NOMO-1 (cell line): ENCODE measurements at regions not wholly inside any gene's neighbourhood (a gene's known extent, or its start where the extent isn't known, plus 50 kb on each side); places are given as distances from the start of the nearest gene placed in this dataset.

Experiments
- DNase-seq, 2 experiments: peaks; one replicate each; lab custom pipeline; 2025; ENCODE audit not compliant: unreplicated experiment in 2 of 2; lab: John Stamatoyannopoulos, UW

DNA sequence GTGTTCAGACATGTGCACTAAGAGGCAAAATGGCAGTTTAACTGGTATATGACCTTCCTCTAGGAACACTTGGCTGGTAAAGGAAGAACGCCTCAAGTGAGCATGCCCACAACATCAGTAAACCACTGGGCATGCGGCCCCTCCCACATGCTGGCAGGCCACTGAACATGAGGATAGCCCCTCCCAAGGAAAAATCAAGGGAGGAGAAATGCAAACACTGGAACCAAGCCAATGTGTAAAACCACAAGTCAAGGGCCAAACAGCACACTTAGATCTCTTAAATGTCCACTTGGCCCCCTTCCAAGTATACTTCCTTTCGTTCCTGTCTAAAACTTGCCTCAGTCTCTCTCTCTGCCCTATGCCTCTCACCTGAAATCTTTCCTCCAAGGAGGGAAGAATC is 980.8 kb downstream of the TSN start:
- no peak for DNase-seq

DNA sequence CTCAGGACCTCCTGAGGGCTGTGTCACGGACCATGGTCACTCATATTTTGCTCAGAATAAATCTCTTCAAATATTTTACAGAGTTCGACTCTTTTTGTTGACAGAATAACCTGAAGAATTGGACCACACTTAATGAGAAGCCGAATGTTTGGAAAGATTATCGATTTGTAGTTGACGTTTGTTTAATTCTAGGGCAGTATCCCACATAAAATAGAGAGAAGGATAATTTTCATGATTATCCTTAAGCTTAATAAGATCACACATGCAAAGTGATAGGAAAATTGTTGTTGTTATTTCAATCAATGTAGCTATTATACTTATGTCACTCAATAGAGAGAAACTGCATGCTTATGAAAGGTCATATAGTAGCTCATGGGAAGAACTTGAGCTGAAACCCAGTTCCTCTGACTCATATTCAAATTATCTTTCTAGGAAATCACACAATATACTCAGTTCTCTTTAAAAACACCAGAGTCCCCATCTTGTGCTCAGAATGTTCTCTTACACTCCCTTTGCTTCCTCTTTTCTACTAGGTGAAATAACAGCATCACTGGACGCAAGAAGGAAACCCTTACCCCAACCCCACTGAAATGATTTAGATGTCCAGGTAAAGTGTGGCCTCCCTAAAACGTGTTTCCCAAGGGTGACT is 982.1 kb downstream of the TSN start:
- peak; percentile 58 to 85 for DNase-seq

- no peak for DNase-seq
Observed at GRCh38 chr2:122739732-122740593, 984.5 kb downstream of the TSN start.

DNA sequence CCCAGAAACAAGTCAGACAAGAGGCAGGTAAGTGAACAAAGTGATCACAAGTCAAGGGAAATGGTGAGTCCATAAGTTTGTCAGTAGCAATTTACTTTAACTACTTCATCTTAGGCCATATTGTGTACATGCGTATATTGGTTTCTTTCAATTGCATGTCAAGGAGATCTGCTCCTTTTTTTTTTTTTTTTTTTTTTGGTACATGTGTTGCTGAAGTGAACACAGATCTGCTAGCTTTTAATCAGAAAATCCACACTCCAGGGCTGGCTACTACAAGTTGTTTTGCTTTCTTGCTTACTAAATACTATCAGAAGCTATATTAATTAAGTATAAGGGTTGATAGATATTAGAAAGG is 985.1 kb downstream of the TSN start:
- DNase-seq: no peak

- DNase-seq: no peak
Observed at GRCh38 chr2:122741403-122741802, 986.0 kb downstream of the TSN start.

DNA sequence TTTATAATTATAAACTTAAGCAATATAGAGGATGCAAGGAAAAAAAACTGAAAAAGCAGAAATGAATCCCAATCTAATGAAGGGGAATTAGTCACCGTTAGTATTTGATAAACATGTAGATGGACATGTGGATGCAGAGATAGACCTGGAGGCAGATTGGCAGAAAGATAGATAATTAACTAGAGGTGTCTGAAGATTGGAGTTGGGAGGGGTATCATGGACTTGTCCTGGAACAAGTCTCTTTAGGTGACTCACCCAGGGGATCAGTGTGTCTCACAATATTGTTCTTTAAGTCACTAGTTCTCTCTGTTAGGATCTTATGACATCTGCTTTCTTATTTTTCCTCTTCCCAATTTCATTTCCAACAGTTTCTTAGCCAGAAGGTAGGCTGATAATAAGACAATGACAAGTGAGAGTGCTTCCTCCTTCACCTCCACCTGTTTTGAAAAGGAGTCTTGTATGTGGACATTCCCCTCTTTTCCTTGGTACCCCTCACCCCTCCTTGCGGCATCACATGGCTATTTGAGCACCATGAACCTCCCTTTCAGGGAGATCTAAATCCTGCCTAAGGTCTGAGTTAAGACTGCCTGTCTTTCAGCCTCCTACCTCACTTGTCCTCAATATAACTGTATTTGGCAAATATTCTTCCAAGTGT is 987.7 kb downstream of the TSN start:
- no peak for DNase-seq

GRCh38 chr2:122745603-122746002 is 990.2 kb downstream of the TSN start:
- no peak for DNase-seq

DNA sequence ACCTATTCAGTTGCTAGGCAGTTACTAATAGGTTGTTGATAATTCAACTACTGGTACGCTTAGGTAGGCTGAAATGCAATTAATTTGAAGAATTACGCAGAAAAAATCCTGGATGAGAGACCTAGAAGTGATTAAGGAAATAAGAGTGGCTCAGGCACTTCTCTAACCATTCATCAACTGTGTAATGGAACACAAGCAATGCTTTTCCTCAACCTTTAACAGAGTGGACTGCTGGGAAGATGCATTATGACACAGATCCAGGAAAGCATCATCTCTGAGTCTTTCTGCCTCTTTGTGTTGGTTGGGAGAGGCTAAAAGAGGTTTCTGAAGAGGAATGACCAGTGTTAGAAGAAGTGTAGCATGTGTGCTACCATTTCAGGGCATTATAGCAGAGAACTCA is 992.2 kb downstream of the TSN start:
- DNase-seq: no peak

DNA sequence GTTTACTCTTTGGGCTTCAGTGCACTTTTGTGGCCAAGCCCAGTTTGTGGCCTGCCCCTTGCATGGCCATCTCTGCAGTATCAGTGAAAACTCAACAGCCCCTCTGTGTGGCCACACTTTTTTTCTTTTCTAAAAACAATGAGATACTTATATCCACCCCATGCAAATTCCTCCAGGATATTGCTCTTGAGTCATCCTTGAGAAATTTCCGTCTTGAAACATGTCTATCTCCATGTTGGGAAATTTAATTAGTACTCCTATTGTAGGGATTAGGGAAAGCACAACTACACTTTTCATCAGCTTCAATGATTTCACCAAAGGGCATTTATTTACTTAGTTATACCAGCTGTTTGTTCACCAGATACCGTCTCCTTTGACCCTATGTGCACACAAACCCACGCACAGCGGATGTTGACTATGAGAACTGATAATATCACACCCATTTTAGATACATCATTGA is 993.1 kb downstream of the TSN start:
- no peak for DNase-seq

DNA sequence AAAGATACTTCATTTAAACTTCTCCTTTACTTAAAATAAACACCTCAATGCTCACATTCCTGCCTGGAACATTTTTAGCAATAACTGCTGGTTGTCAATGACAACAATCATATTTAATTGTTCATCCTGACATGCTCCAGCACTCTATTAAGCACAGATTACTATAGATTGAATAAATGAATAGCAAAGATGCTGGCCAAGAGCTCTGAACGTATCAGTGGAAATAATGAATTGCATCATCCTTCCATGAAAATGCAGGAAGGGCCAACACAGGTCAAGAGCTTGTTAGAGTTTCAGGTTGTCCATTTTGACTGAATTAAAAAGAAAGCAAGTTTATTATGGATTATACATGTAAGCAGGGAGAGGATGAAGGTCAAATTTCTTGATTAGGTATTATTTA is 994.0 kb downstream of the TSN start:
- no peak for DNase-seq

DNA sequence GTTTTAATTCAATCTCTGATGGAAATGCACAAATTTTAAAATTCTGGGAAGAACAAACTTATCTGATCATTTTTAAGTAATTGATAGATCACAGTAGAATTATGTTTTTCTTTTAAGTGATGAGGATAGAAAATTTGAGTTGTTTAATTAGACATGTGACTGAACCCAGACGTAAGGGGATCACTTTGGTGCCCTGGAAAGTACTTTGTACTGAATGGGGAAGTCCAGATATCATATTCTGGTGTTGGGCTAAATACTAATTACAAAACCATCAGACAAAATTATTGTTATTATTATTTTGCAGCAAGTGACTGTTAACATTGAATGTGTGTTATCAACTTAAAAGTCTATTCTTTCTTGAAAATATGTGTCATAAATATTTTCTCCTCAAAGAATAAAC is 994.6 kb downstream of the TSN start:
- no peak for DNase-seq

DNA sequence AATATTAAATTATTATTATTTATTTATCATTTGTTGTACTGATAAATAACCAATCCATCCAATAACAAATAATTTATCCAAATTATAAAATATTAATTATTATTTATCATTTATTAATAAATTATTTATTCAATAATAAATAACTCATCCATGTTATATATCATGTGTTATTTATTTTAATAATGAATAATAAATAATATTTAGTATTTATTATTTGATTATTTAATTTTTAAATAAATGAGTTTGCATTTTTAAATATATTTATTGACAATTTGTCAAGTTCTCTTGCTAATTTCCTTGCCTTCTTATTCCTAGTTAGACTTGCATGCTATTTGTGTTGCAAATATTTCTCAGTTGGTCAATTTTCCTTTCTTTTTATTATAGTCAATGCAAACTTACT is 995.4 kb downstream of the TSN start:
- no peak for DNase-seq

- peak in 1 of 2 experiments; percentile 21 for DNase-seq
Observed at GRCh38 chr2:122753336-122753735, 997.9 kb downstream of the TSN start.

DNA sequence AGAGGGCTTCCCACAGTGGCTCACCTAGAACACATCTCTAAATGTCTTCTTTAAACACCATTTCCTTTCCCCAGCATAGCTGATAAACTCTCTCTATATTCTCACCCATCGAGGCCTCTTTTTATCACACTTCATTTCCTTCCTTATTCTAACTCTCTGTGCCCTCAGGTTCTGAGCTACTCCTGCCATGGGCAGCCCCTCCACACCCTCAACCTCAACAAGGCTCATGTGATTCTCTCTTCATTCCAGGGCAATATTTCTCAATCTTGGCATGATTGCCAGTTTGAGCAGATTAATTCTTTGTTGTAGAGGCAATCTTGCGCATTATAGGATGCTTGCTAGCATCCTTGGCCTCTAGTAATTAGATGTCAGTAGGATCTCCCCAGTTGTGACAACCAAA is 999.1 kb downstream of the TSN start:
- DNase-seq: peak; percentile 26 to 43

DNA sequence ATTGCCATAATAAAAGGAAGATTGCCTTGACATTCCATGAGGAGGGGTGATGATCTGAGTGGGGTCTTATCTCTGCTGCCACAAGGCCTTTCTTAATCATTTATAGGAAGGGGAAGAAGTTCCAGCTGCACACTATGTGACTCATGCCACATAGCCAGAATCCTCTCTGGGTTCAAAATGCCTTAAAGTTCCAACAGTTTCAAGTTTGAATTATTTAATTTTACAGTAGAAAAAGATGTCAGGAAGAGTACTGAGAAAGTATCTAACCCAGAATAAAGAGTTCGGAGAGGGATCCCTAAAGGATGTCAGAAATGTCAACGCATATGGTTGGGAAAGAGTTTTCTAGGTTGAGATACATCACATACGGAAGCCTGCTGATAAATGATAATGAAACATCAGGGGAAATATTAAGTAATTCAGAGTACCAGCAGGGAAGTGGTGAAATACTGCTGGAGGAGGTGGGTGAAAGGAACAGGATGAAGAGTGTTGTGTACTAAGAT is 999.9 kb downstream of the TSN start:
- DNase-seq: peak in 1 of 2 experiments; percentile 9

DNA sequence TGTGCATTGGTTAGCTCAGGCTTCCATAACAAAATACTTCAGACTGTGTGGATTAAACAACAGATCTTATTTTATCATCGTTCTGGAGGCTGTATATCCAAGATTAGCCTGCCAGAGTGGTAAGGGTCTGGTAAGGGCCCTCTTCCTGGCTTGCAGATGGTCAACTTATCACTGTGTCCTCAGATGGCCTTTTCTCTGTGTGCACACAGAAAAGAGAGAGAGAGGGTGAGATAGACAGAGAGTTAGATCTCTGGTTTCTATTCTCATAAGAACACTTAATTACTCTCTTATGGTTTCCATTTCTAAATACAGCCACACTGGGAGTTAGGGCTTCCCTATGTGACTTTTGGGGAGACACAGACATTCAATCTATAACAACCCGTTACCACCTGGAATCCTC is 1003.5 kb downstream of the TSN start:
- DNase-seq: no peak

GRCh38 chr2:122764014-122764413 is 1008.6 kb downstream of the TSN start:
- no peak for DNase-seq

DNA sequence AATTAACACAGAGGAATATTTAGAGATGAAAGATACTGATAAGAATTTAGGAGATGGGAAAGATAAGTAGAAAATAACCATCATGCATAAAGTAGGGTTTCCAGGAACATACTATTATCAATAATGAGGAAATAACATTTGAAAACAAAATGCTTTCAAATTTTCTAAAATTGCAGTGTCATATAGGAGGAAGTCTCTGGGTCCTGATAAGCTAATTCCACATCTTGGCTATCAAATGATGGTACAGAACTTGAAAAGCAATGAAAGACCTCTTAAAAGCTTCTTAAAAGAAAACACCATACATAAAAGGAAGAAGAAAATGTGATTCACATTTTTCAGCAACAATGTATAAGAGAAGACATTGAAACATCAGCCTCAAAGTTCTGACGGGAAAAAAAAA is 1024.8 kb downstream of the TSN start:
- DNase-seq: no peak

DNA sequence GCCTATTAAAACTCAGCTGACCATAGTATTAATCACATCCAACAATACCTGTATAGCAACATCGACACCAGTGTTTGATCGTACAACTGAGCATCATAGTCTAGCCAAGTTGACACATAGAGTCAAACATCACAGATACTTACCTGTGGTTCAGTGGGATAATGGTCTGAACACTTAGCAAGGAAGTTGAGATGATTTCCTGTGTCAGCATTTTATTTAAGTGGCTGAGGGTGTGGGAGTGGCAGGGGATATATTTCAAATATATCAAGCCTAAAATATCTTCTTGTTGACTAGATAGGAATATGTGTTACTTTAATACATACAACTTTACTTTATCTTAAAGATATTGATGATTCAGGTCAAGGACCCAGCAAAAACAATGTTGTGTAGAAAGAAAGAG is 1038.6 kb downstream of the TSN start:
- no peak for DNase-seq

GRCh38 chr2:122795763-122796162 is 1040.3 kb downstream of the TSN start:
- peak in 1 of 2 experiments; percentile 16 for DNase-seq

GRCh38 chr2:122799391-122799790 is 1043.9 kb downstream of the TSN start:
- DNase-seq: no peak

DNA sequence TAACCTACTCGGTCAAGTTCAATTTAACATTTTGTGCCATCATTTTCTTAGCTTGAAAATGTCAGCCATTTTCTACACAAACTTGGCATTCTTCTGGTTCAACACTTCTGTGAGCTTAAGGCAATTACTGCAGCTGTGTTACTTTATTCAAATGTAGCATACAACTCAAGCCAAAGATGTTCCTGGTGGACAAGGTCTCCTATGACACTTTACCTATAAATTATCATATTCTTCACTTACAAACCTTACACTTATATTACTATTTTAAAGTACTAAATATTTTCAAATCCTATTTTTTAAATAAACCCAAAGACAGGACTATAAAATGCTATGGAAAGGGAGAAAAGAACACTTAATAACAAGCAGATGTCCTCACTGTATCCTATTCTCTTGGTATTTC is 1045.3 kb downstream of the TSN start:
- no peak for DNase-seq
